H1 (cell line): ENCODE measurements at regions not wholly inside any gene's neighbourhood (a gene's known extent, or its start where the extent isn't known, plus 50 kb on each side); places are given as distances from the start of the nearest gene placed in this dataset.

Source experiments
- CTCF ChIA-PET: fragments of 300-600 bp; sonication (Branson Sonifier 250); formaldehyde crosslinking; loops from one replicate; lab custom pipeline; 2021; ENCODE audit not compliant: partially characterized antibody; lab: Charles Lee
- POLR2A ChIA-PET: fragments of 300-600 bp; sonication (Branson Sonifier 250); formaldehyde crosslinking; loops from one replicate; lab custom pipeline; 2021; ENCODE audit warnings: inconsistent platforms; ENCODE audit not compliant: partially characterized antibody; lab: Charles Lee
- DNase-seq, 2 experiments: peaks; one replicate each; pipeline versions ENCODE4 v3.0.0 to v3.0.0-alpha.2; 2010 to 2022; ENCODE audit warnings: low spot score in 2 of 2, low read depth in 1 of 2, mixed read lengths in 1 of 2
- FAIRE-seq: peaks from 2 replicates; lab custom pipeline; 2011; peaks lifted over from hg19 to GRCh38; lab: Jason Lieb, UNC
- H2AFZ ChIP-seq: 2 replicates; pipeline ENCODE4 v1.8.1; 2012; ENCODE audit warnings: low read length, inconsistent platforms
- H2AK5ac ChIP-seq: 2 replicates; pipeline ENCODE4 v1.6.1; 2013; ENCODE audit warnings: low read depth, low read length
- H2BK120ac ChIP-seq: replicated peaks from 2 replicates; pipeline ENCODE3; 2013; ENCODE audit warnings: low read depth, low read length, inconsistent platforms
- H2BK12ac ChIP-seq: 2 replicates; pipeline ENCODE4 v1.6.1; 2013; ENCODE audit warnings: low read depth, low read length
- H2BK15ac ChIP-seq: 2 replicates; pipeline ENCODE4 v1.6.1; 2013; ENCODE audit warnings: low read length
- H2BK20ac ChIP-seq: 2 replicates; pipeline ENCODE4 v1.6.1; 2013; ENCODE audit warnings: low read length
- H2BK5ac ChIP-seq: 2 replicates; pipeline ENCODE4 v1.6.1; 2013; ENCODE audit warnings: low read depth, low read length
- H3K14ac ChIP-seq: 2 replicates; pipeline ENCODE4 v1.6.1; 2013; ENCODE audit warnings: inconsistent platforms; ENCODE audit not compliant: insufficient read length
- H3K18ac ChIP-seq: 2 replicates; pipeline ENCODE4 v1.6.1; 2013; ENCODE audit warnings: low read length; ENCODE audit errors: extremely low read depth
- H3K23ac ChIP-seq: 2 replicates; pipeline ENCODE4 v1.6.1; 2013; ENCODE audit warnings: inconsistent platforms; ENCODE audit not compliant: insufficient read length
- H3K23me2 ChIP-seq: 2 replicates; pipeline ENCODE4 v1.6.1; 2013; ENCODE audit warnings: low read depth, low read length
- H3K27ac ChIP-seq: 2 replicates; pipeline ENCODE4 v1.6.1; 2011; ENCODE audit warnings: low read depth, low read length, inconsistent platforms
- H3K27me3 ChIP-seq, 4 experiments: replicated peaks in 1 of 4; 1 replicate in 1 of 4; 2 replicates in 3 of 4; pipeline versions ENCODE4 v1.6.1 to v1.8.1; 2011 to 2013; ENCODE audit warnings: low read length in 3 of 4, mild to moderate bottlenecking in 3 of 4, inconsistent platforms in 2 of 4, mixed read lengths in 2 of 4, moderate library complexity in 1 of 4; ENCODE audit not compliant: control insufficient read depth in 3 of 4, insufficient read depth in 3 of 4; ENCODE audit errors: extremely low read depth in 1 of 4
- H3K36me3 ChIP-seq, 4 experiments: 2 replicates each; pipeline versions ENCODE4 v1.6.1 to v1.8.1; 2011 to 2013; ENCODE audit warnings: mild to moderate bottlenecking in 4 of 4, low read length in 3 of 4, moderate library complexity in 2 of 4, control low read depth in 1 of 4, inconsistent platforms in 1 of 4; ENCODE audit not compliant: insufficient read depth in 4 of 4, control insufficient read depth in 2 of 4
- H3K4ac ChIP-seq: replicated peaks from 2 replicates; pipeline ENCODE3; 2013; ENCODE audit warnings: low read length, low read depth, mixed read lengths, inconsistent platforms; ENCODE audit not compliant: insufficient read length
- H3K4me1 ChIP-seq, 4 experiments: replicated peaks in 1 of 4; 1 replicate in 1 of 4; 2 replicates in 3 of 4; pipeline versions ENCODE4 v1.6.1 to v1.8.1; 2011 to 2013; ENCODE audit warnings: low read length in 3 of 4, inconsistent platforms in 2 of 4, mixed read lengths in 1 of 4; ENCODE audit not compliant: insufficient read depth in 4 of 4, control insufficient read depth in 3 of 4
- H3K4me2 ChIP-seq, 2 experiments: 2 replicates each; pipeline versions ENCODE4 v1.6.1 to v1.8.1; 2011 to 2013; ENCODE audit warnings: low read depth in 2 of 2, low read length in 2 of 2, control low read depth in 1 of 2, inconsistent platforms in 1 of 2, mild to moderate bottlenecking in 1 of 2; ENCODE audit not compliant: insufficient read depth in 1 of 2
- H3K4me3 ChIP-seq, 4 experiments: fragments of 200-600, 300-600 bp in 1 of 4; sonication (generic), shearing (Covaris generic), sonication (Bioruptor Twin) in 1 of 4; 2 replicates each; pipeline versions ENCODE4 v1.5.1 to v1.8.1; 2011 to 2016; ENCODE audit warnings: low read length in 4 of 4, low read depth in 3 of 4, control low read depth in 2 of 4, inconsistent platforms in 2 of 4, mild to moderate bottlenecking in 2 of 4, mixed read lengths in 1 of 4, moderate library complexity in 1 of 4; ENCODE audit not compliant: insufficient read depth in 2 of 4; ENCODE audit errors: extremely low read depth in 1 of 4
- H3K56ac ChIP-seq: replicated peaks from 2 replicates; pipeline ENCODE3; 2013; ENCODE audit warnings: low read depth, mild to moderate bottlenecking, mixed read lengths, low read length, inconsistent platforms; ENCODE audit not compliant: insufficient read length
- H3K79me1 ChIP-seq: 2 replicates; pipeline ENCODE4 v1.6.1; 2013; ENCODE audit warnings: low read depth, low read length, control low read depth
- H3K79me2 ChIP-seq, 2 experiments: 2 replicates each; pipeline versions ENCODE4 v1.6.1 to v1.8.1; 2012 to 2013; ENCODE audit warnings: low read length in 2 of 2, mild to moderate bottlenecking in 2 of 2, inconsistent platforms in 1 of 2; ENCODE audit not compliant: insufficient read depth in 2 of 2, control insufficient read depth in 1 of 2
- H3K9ac ChIP-seq, 4 experiments: replicated peaks in 1 of 4; 1 replicate in 1 of 4; 2 replicates in 3 of 4; pipeline versions ENCODE4 v1.6.1 to v1.8.1; 2011 to 2013; ENCODE audit warnings: low read depth in 3 of 4, low read length in 3 of 4, control low read depth in 2 of 4, mild to moderate bottlenecking in 2 of 4, moderate library complexity in 2 of 4, inconsistent platforms in 1 of 4; ENCODE audit errors: extremely low read depth in 1 of 4
- H3K9me3 ChIP-seq, 2 experiments: 2 replicates each; pipeline versions ENCODE4 v1.6.1 to v1.8.1; 2012 to 2013; ENCODE audit warnings: mild to moderate bottlenecking in 2 of 2, moderate library complexity in 2 of 2, control low read depth in 1 of 2, inconsistent platforms in 1 of 2, low read depth in 1 of 2, low read length in 1 of 2, mixed read lengths in 1 of 2; ENCODE audit not compliant: insufficient read depth in 2 of 2
- H4K20me1 ChIP-seq, 2 experiments: replicated peaks in 1 of 2; 2 replicates each; pipeline versions ENCODE3 to v1.8.1; 2011 to 2013; ENCODE audit warnings: inconsistent platforms in 2 of 2, low read length in 2 of 2, mild to moderate bottlenecking in 1 of 2; ENCODE audit not compliant: insufficient read depth in 2 of 2, control insufficient read depth in 1 of 2
- H4K5ac ChIP-seq: 2 replicates; pipeline ENCODE4 v1.6.1; 2013; ENCODE audit warnings: low read length, low read depth, mixed read lengths, inconsistent platforms; ENCODE audit not compliant: insufficient read length
- H4K8ac ChIP-seq: 2 replicates; pipeline ENCODE4 v1.8.0; 2013; ENCODE audit warnings: mild to moderate bottlenecking, moderate library complexity, low read length, inconsistent platforms; ENCODE audit not compliant: insufficient read depth; ENCODE audit errors: extremely low read depth
- H4K91ac ChIP-seq: replicated peaks from 2 replicates; pipeline ENCODE3; 2013; ENCODE audit warnings: low read length, mixed read lengths, inconsistent platforms; ENCODE audit not compliant: insufficient read length
- CBX8 ChIP-seq: fragments of 300-800, 300-1000 bp; sonication (generic); IDR thresholded peaks from 2 replicates; pipeline ENCODE4 v1.7.1; 2016; ENCODE audit warnings: low read depth, low read length, borderline replicate concordance
- MAFK ChIP-seq: IDR thresholded peaks from 2 replicates; pipeline ENCODE4 v1.6.1; 2012; ENCODE audit warnings: low read depth, mild to moderate bottlenecking, improper control_type of control experiment, low read length
- SIX5 ChIP-seq: IDR thresholded peaks from 2 replicates; pipeline ENCODE4 v1.6.1; 2011; ENCODE audit warnings: mild to moderate bottlenecking, low read depth, low read length
- USF2 ChIP-seq: IDR thresholded peaks from 2 replicates; pipeline ENCODE4 v1.6.1; 2011; ENCODE audit warnings: low read length, improper control_type of control experiment
- WGBS, 2 experiments: shearing (Covaris generic) in 1 of 2; methylation state at CpG; one replicate each; pipeline versions ENCODE4 v1.1.6 to v1.1.7; 2013 to 2015; ENCODE audit warnings: low lambda C conversion rate in 2 of 2, mixed read lengths in 2 of 2, inconsistent platforms in 1 of 2, low coverage in 1 of 2, missing lambda C conversion rate in 1 of 2; ENCODE audit not compliant: insufficient replicate concordance in 2 of 2, insufficient coverage in 1 of 2, insufficient read length in 1 of 2; ENCODE audit errors: extremely low coverage in 1 of 2, missing lambda C conversion rate in 1 of 2; 5-methylcytosine and 5-hydroxymethylcytosine counted together

- no peak overlapping the region for H3K14ac ChIP-seq
- no peaks in the 10 kb centered on the region for H3K4me1 ChIP-seq
- no peak overlapping the region for H2BK5ac ChIP-seq
- no peaks in the 10 kb centered on the region for H3K9me3 ChIP-seq
- H4K20me1 ChIP-seq = no peaks in the 10 kb centered on the region
- WGBS, 2 experiments = 93% methylated on average over 1 of the region's 1 CpG; no CpG with 5 or more reads in 1 of the 2 experiments
- no peak overlapping the region for H3K23ac ChIP-seq
- POLR2A ChIA-PET = no interaction called here
- no peaks in the 10 kb centered on the region for H3K79me2 ChIP-seq
- DNase-seq (no peak), FAIRE-seq (no peak)
- no peak overlapping the region for H4K91ac ChIP-seq
- H3K23me2 ChIP-seq = no peaks in the 10 kb centered on the region; the same call in 1 of the 2 replicates
- H4K8ac ChIP-seq = no peak overlapping the region
- H2BK20ac ChIP-seq = no peak overlapping the region
- CTCF ChIA-PET = no interaction called here
- no peak overlapping the region for H2BK12ac ChIP-seq
- no peak overlapping the region for H2AFZ ChIP-seq
- H4K5ac ChIP-seq = no peak overlapping the region
- no peak overlapping the region for H2AK5ac ChIP-seq
- TF ChIP-seq CBX8 (no peak), SIX5 (no peak), MAFK (no peak), USF2 (no peak)
- no peaks in the 10 kb centered on the region for H3K36me3 ChIP-seq
- H2BK120ac ChIP-seq = no peak overlapping the region
- H3K56ac ChIP-seq = no peak overlapping the region
- H3K18ac ChIP-seq = no peak overlapping the region
- no peaks in the 10 kb centered on the region for H3K27me3 ChIP-seq
- H3K27ac ChIP-seq = no peak overlapping the region
- H3K4ac ChIP-seq = no peak overlapping the region
- no peak overlapping the region for H3K4me2 ChIP-seq
- H2BK15ac ChIP-seq = no peak overlapping the region
- H3K4me3 ChIP-seq = no peak overlapping the region
- no peaks in the 10 kb centered on the region for H3K79me1 ChIP-seq
- H3K9ac ChIP-seq = no peak overlapping the region
These were observed 334.3 kb downstream of the GABRB2 start for GRCh38 chr5:161212123-161212712.
